WTC11 (cell line): ENCODE measurements at regions not wholly inside any gene's neighbourhood (a gene's known extent, or its start where the extent isn't known, plus 50 kb on each side); places are given as distances from the start of the nearest gene placed in this dataset.

ENCODE experiments used
- ATAC-seq: fragments of 200-7000 bp; cut with Tn5 transposase; 2 replicates; pipeline ENCODE4 v1.10.0; 2021; ENCODE audit warnings: mild to moderate bottlenecking, moderate library complexity
- CTCF ChIA-PET: fragments of 300-600 bp; sonication (Branson Sonifier 250); formaldehyde crosslinking; loops from one replicate; lab custom pipeline; 2021; ENCODE audit warnings: antibody characterized with exemption; lab: Charles Lee
- POLR2A ChIA-PET: fragments of 350-600 bp; sonication (Branson Sonifier 250); formaldehyde crosslinking; loops from one replicate; lab custom pipeline; 2021; ENCODE audit warnings: antibody characterized with exemption; lab: Charles Lee
- DNase-seq: peaks from one replicate; pipeline ENCODE4 v3.0.0; 2021; ENCODE audit warnings: low spot score
- H3K27ac Mint-ChIP-seq: 2 replicates; pipeline ENCODE4 v1.8.0; 2021; ENCODE audit warnings: mixed read lengths
- H3K27me3 Mint-ChIP-seq: 2 replicates; pipeline ENCODE4 v1.8.0; 2021; ENCODE audit warnings: low read depth, mild to moderate bottlenecking, moderate library complexity, mixed read lengths
- H3K36me3 Mint-ChIP-seq: 2 replicates; pipeline ENCODE4 v1.8.0; 2021; ENCODE audit warnings: mixed read lengths
- H3K4me1 Mint-ChIP-seq: 2 replicates; pipeline ENCODE4 v1.8.0; 2022; ENCODE audit warnings: mixed read lengths
- H3K4me3 Mint-ChIP-seq: 2 replicates; pipeline ENCODE4 v1.8.0; 2021; ENCODE audit warnings: mild to moderate bottlenecking, moderate library complexity, mixed read lengths
- H3K9me3 Mint-ChIP-seq: 2 replicates; pipeline ENCODE4 v1.8.0; 2021; ENCODE audit warnings: mixed read lengths
- ATF1 ChIP-seq: sonication (generic); formaldehyde crosslinking; IDR thresholded peaks from 2 replicates; pipeline ENCODE4 v1.8.1; 2023; ENCODE audit warnings: mild to moderate bottlenecking, moderate library complexity, missing genetic modification reagents
- GTF2I ChIP-seq: fragments of 250-450 bp; sonication (Bioruptor Pico); conservative IDR thresholded peaks from 2 replicates; pipeline ENCODE4 v1.4.0; 2021; ENCODE audit warnings: mild to moderate bottlenecking
- IRF2 ChIP-seq: sonication (generic); formaldehyde crosslinking; IDR thresholded peaks from 2 replicates; pipeline ENCODE4 v1.8.0; 2022; ENCODE audit warnings: low read depth, missing genetic modification reagents, borderline replicate concordance
- JUN ChIP-seq: sonication (generic); formaldehyde crosslinking; IDR thresholded peaks from 2 replicates; pipeline ENCODE4 v1.8.0; 2023; ENCODE audit warnings: mild to moderate bottlenecking, missing genetic modification reagents
- NFE2L1 ChIP-seq: sonication (generic); formaldehyde crosslinking; IDR thresholded peaks from 2 replicates; pipeline ENCODE4 v1.8.1; 2023; ENCODE audit warnings: missing genetic modification reagents
- NR3C1 ChIP-seq: sonication (generic); formaldehyde crosslinking; conservative IDR thresholded peaks from 2 replicates; pipeline ENCODE4 v1.8.1; 2023; ENCODE audit warnings: low read depth, mild to moderate bottlenecking, missing genetic modification reagents
- TCF7 ChIP-seq: sonication (generic); formaldehyde crosslinking; IDR thresholded peaks from 2 replicates; pipeline ENCODE4 v1.8.0; 2022; ENCODE audit warnings: mild to moderate bottlenecking, low read depth, missing genetic modification reagents, moderate library complexity
- TEAD4 ChIP-seq: sonication (generic); formaldehyde crosslinking; IDR thresholded peaks from 2 replicates; pipeline ENCODE4 v1.8.0; 2022; ENCODE audit warnings: mild to moderate bottlenecking, missing genetic modification reagents
- TP53 ChIP-seq: sonication (generic); formaldehyde crosslinking; IDR thresholded peaks from 2 replicates; pipeline ENCODE4 v1.8.1; 2023; ENCODE audit warnings: mild to moderate bottlenecking, missing genetic modification reagents
- ZNF263 ChIP-seq: sonication (generic); formaldehyde crosslinking; IDR thresholded peaks from 2 replicates; pipeline ENCODE4 v1.8.1; 2022; ENCODE audit warnings: low read depth, mild to moderate bottlenecking, moderate library complexity, missing genetic modification reagents
- ZNF416 ChIP-seq: fragments of 250-450 bp; sonication (Bioruptor Pico); IDR thresholded peaks from 2 replicates; pipeline ENCODE4 v1.9.0; 2021; ENCODE audit warnings: mild to moderate bottlenecking, inconsistent platforms
- ZNF671 ChIP-seq: fragments of 250-450 bp; sonication (Bioruptor Pico); IDR thresholded peaks from 2 replicates; pipeline ENCODE4 v1.8.0; 2021; ENCODE audit warnings: mild to moderate bottlenecking
- TF ChIP-seq, protein P1 (sequence below): sonication (generic); formaldehyde crosslinking; IDR thresholded peaks from 2 replicates; pipeline ENCODE4 v1.8.0; 2022; ENCODE audit warnings: missing genetic modification reagents
- TF ChIP-seq, protein P2 (sequence below): sonication (generic); formaldehyde crosslinking; IDR thresholded peaks from 2 replicates; pipeline ENCODE4 v1.8.1; 2023; ENCODE audit warnings: mild to moderate bottlenecking, missing genetic modification reagents, borderline replicate concordance
- TF ChIP-seq, protein P3 (sequence below): sonication (generic); formaldehyde crosslinking; IDR thresholded peaks from 2 replicates; pipeline ENCODE4 v1.8.0; 2022; ENCODE audit warnings: mild to moderate bottlenecking, missing genetic modification reagents
- TF ChIP-seq, protein P4 (sequence below): fragments of 250-450 bp; sonication (Bioruptor Pico); IDR thresholded peaks from 2 replicates; pipeline ENCODE4 v1.9.0; 2021; ENCODE audit warnings: moderate library complexity, mild to moderate bottlenecking, inconsistent platforms, borderline replicate concordance
- TF ChIP-seq, protein P5 (sequence below): sonication (generic); formaldehyde crosslinking; IDR thresholded peaks from 2 replicates; pipeline ENCODE4 v1.8.1; 2022; ENCODE audit warnings: mild to moderate bottlenecking, missing genetic modification reagents, moderate library complexity, borderline replicate concordance
- TF ChIP-seq, protein P6 (sequence below): sonication (generic); formaldehyde crosslinking; IDR thresholded peaks from 2 replicates; pipeline ENCODE4 v1.8.1; 2023; ENCODE audit warnings: mild to moderate bottlenecking, missing genetic modification reagents

DNA sequence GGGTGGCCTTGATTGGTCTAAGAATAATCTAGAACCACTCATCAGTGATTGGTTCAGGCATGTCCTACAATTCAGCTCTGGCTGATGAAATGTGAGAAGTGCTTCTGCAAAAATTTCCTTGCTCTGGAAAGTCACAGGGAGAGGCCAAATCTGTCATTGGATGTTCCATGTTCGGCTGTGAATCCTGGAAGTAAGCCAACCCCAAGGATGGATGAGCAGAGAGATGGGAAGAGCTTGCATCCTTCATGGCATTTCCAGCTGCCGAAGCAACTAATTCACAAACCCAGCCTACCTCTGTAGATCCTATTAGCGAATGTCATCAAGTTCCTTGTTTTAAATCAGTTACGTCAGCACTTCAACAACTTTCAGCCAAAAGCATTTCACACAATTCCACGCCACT is 187.2 kb upstream of the SOX4 start (continued):
- TF ChIP-seq, protein P1, sequence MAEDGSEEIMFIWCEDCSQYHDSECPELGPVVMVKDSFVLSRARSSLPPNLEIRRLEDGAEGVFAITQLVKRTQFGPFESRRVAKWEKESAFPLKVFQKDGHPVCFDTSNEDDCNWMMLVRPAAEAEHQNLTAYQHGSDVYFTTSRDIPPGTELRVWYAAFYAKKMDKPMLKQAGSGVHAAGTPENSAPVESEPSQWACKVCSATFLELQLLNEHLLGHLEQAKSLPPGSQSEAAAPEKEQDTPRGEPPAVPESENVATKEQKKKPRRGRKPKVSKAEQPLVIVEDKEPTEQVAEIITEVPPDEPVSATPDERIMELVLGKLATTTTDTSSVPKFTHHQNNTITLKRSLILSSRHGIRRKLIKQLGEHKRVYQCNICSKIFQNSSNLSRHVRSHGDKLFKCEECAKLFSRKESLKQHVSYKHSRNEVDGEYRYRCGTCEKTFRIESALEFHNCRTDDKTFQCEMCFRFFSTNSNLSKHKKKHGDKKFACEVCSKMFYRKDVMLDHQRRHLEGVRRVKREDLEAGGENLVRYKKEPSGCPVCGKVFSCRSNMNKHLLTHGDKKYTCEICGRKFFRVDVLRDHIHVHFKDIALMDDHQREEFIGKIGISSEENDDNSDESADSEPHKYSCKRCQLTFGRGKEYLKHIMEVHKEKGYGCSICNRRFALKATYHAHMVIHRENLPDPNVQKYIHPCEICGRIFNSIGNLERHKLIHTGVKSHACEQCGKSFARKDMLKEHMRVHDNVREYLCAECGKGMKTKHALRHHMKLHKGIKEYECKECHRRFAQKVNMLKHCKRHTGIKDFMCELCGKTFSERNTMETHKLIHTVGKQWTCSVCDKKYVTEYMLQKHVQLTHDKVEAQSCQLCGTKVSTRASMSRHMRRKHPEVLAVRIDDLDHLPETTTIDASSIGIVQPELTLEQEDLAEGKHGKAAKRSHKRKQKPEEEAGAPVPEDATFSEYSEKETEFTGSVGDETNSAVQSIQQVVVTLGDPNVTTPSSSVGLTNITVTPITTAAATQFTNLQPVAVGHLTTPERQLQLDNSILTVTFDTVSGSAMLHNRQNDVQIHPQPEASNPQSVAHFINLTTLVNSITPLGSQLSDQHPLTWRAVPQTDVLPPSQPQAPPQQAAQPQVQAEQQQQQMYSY (CRISPR knock-in tag), result no peak
- TF ChIP-seq, protein P2, sequence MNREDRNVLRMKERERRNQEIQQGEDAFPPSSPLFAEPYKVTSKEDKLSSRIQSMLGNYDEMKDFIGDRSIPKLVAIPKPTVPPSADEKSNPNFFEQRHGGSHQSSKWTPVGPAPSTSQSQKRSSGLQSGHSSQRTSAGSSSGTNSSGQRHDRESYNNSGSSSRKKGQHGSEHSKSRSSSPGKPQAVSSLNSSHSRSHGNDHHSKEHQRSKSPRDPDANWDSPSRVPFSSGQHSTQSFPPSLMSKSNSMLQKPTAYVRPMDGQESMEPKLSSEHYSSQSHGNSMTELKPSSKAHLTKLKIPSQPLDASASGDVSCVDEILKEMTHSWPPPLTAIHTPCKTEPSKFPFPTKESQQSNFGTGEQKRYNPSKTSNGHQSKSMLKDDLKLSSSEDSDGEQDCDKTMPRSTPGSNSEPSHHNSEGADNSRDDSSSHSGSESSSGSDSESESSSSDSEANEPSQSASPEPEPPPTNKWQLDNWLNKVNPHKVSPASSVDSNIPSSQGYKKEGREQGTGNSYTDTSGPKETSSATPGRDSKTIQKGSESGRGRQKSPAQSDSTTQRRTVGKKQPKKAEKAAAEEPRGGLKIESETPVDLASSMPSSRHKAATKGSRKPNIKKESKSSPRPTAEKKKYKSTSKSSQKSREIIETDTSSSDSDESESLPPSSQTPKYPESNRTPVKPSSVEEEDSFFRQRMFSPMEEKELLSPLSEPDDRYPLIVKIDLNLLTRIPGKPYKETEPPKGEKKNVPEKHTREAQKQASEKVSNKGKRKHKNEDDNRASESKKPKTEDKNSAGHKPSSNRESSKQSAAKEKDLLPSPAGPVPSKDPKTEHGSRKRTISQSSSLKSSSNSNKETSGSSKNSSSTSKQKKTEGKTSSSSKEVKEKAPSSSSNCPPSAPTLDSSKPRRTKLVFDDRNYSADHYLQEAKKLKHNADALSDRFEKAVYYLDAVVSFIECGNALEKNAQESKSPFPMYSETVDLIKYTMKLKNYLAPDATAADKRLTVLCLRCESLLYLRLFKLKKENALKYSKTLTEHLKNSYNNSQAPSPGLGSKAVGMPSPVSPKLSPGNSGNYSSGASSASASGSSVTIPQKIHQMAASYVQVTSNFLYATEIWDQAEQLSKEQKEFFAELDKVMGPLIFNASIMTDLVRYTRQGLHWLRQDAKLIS (CRISPR knock-in tag), result no peak
- TF ChIP-seq, protein P3, sequence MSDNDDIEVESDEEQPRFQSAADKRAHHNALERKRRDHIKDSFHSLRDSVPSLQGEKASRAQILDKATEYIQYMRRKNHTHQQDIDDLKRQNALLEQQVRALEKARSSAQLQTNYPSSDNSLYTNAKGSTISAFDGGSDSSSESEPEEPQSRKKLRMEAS (CRISPR knock-in tag), result no peak
- no peak for TF ChIP-seq TCF7 (CRISPR knock-in tag)
- TF ChIP-seq, protein P4, sequence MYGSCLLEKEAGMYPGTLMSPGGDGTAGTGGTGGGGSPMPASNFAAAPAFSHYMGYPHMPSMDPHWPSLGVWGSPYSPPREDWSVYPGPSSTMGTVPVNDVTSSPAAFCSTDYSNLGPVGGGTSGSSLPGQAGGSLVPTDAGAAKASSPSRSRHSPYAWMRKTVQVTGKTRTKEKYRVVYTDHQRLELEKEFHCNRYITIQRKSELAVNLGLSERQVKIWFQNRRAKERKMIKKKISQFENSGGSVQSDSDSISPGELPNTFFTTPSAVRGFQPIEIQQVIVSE, result no peak

DNA sequence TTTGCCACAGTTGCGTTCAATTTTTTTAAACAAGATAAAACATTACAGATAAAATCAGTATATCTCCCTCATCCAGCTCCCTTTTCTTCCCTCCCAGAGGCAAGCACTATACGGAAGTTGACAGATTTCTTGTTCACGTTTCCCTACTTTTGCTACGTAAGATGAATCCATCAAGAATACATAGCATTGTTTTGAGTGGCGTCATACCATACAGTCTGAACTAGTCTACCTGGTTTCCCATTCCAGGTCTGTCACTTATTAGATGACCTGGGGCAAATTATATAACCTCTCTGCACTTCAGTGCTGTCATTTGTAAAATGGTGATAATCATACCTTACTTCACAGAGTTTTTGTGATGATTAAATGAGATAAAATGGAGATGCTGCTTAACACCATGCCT is 184.3 kb upstream of the SOX4 start:
- no peak for ATAC-seq

More for the DNA sequence above, 184.3 kb upstream of the SOX4 start:
- no peak for TF ChIP-seq TP53 (CRISPR knock-in tag)
- TF ChIP-seq ZNF671 (CRISPR knock-in tag), result no peak
- no peak for TF ChIP-seq ZNF263 (CRISPR knock-in tag)
- TF ChIP-seq, protein P5, sequence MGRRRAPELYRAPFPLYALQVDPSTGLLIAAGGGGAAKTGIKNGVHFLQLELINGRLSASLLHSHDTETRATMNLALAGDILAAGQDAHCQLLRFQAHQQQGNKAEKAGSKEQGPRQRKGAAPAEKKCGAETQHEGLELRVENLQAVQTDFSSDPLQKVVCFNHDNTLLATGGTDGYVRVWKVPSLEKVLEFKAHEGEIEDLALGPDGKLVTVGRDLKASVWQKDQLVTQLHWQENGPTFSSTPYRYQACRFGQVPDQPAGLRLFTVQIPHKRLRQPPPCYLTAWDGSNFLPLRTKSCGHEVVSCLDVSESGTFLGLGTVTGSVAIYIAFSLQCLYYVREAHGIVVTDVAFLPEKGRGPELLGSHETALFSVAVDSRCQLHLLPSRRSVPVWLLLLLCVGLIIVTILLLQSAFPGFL, result no peak
- TF ChIP-seq, protein P6, sequence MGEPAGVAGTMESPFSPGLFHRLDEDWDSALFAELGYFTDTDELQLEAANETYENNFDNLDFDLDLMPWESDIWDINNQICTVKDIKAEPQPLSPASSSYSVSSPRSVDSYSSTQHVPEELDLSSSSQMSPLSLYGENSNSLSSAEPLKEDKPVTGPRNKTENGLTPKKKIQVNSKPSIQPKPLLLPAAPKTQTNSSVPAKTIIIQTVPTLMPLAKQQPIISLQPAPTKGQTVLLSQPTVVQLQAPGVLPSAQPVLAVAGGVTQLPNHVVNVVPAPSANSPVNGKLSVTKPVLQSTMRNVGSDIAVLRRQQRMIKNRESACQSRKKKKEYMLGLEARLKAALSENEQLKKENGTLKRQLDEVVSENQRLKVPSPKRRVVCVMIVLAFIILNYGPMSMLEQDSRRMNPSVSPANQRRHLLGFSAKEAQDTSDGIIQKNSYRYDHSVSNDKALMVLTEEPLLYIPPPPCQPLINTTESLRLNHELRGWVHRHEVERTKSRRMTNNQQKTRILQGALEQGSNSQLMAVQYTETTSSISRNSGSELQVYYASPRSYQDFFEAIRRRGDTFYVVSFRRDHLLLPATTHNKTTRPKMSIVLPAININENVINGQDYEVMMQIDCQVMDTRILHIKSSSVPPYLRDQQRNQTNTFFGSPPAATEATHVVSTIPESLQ (CRISPR knock-in tag), result no peak
- no peak for TF ChIP-seq NR3C1
- TF ChIP-seq NFE2L1, result no peak
- no peak for TF ChIP-seq GTF2I (CRISPR knock-in tag)
- TF ChIP-seq JUN (CRISPR knock-in tag), result no peak
- no peak for TF ChIP-seq IRF2 (CRISPR knock-in tag)
- no peak for TF ChIP-seq ZNF416 (CRISPR knock-in tag)
- TF ChIP-seq ATF1 (CRISPR knock-in tag), result no peak
- TF ChIP-seq TEAD4 (CRISPR knock-in tag), result no peak
- no peak for DNase-seq
- POLR2A ChIA-PET, result no interaction called here
- no peak overlapping the region for H3K27ac Mint-ChIP-seq
- peaks cover 7% of the 10 kb centered on the region; the same call in 1 of the 2 replicates for H3K4me1 Mint-ChIP-seq
- CTCF ChIA-PET, result no interaction called here
- no peak overlapping the region for H3K4me3 Mint-ChIP-seq
- no peaks in the 10 kb centered on the region for H3K27me3 Mint-ChIP-seq
- H3K9me3 Mint-ChIP-seq, result peaks cover 7% of the 10 kb centered on the region; the same call in 1 of the 2 replicates
- no peaks in the 10 kb centered on the region for H3K36me3 Mint-ChIP-seq
